ENCODE measurements at regions not wholly inside any gene's neighbourhood (a gene's known extent, or its start where the extent isn't known, plus 50 kb on each side); places are given as distances from the start of the nearest gene placed in this dataset.

DNA sequence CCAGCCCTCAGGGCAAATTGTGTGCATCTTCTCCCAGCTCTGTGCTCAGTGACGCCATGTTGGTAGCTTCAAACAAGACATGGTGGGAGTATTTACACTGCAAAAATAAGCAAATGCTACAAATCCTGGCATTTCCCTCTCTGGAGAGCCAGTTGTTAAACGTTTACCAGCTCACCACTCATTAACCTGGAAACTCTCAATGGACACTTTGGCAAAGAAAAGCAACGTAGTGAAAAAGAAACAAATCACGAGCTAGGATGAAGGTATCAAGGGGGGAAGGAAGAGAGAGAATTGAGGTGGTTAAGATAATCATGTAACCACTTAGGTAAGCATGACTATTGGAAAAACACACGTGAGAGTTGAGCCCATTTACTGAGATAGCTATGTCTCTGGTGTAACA is 72.5 kb downstream of the MRPS30 start:
- Histone ChIP-seq H3K9me3 (no peaks in the 10 kb centered on the region), H3K27ac (no peak overlapping the region), H3K4me1 (no peaks in the 10 kb centered on the region), H3K36me3 (ENCODE audit: low read depth, missing control alignments) (no peaks in the 10 kb centered on the region), H3K27me3 (no peaks in the 10 kb centered on the region), H3K4me3 (no peak overlapping the region)
- WGBS, 2 donors, result 64 to 73% methylated on average over 5 of the region's 5 CpGs
- DNase-seq, result no peak
- intact Hi-C loops (cut with DNase I; ENCODE audit: low total_unique reads), result no loop called here
- no peak for TF ChIP-seq POLR2A (IDR thresholded peaks at IDR 0.05)
- TF ChIP-seq, protein P1, sequence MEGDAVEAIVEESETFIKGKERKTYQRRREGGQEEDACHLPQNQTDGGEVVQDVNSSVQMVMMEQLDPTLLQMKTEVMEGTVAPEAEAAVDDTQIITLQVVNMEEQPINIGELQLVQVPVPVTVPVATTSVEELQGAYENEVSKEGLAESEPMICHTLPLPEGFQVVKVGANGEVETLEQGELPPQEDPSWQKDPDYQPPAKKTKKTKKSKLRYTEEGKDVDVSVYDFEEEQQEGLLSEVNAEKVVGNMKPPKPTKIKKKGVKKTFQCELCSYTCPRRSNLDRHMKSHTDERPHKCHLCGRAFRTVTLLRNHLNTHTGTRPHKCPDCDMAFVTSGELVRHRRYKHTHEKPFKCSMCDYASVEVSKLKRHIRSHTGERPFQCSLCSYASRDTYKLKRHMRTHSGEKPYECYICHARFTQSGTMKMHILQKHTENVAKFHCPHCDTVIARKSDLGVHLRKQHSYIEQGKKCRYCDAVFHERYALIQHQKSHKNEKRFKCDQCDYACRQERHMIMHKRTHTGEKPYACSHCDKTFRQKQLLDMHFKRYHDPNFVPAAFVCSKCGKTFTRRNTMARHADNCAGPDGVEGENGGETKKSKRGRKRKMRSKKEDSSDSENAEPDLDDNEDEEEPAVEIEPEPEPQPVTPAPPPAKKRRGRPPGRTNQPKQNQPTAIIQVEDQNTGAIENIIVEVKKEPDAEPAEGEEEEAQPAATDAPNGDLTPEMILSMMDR (IDR thresholded peaks at IDR 0.05), result no peak

DNA sequence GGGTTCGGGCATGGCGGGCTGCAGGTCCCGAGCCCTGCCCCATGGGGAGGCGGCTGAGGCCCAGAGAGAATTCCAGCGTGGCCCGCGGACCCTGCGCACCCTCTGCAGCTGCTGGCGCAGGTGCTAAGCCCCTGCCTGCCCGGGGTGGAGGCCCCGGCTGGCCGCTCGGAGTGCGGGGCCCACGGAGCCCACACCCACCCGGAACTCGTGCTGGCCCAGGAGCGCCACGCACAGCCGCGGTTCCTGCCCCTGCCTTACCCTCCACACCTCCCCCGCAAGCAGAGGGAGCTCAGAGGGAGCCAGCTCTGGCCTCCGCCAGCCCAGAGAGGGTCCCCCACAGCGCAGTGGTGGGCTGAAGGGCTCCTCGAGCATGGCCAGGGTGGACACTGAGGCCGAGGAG is 75.3 kb downstream of the MRPS30 start:
- Histone ChIP-seq H3K4me3 (peak overlapping the region; percentile 26 to 49), H3K4me1 (no peaks in the 10 kb centered on the region), H3K27ac (no peak overlapping the region), H3K27me3 (no peaks in the 10 kb centered on the region), H3K9me3 (no peaks in the 10 kb centered on the region), H3K36me3 (ENCODE audit: low read depth, missing control alignments) (no peaks in the 10 kb centered on the region)
- TF ChIP-seq, protein P1 (IDR thresholded peaks at IDR 0.05), result no peak
- no peak for TF ChIP-seq POLR2A (IDR thresholded peaks at IDR 0.05)
- intact Hi-C loops (cut with DNase I; ENCODE audit: low total_unique reads), result no loop called here
- 80 to 88% methylated on average over 4 to 14 of the region's 26 CpGs for WGBS, 2 donors
- peak; percentile 14 for DNase-seq

DNA sequence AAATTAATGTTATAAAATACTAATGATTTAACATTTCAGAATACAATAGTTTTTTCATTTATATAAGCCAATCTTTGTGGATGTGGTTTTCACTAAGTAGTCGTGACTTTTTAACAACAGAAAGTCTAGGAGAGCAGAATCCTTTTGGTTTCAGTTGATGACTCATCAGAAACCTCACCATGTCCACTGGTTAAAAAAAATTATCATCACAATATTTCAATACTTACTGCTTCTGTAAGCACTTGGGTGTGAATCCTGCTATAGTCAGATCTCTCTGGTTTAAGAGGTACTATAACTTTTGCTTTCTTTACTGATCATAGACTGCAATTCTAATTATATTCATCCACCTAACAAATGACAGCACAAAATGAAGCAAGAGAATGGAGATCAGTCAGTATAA is 77.2 kb downstream of the MRPS30 start:
- DNase-seq, result no peak
- H3K4me3 ChIP-seq, result no peak overlapping the region
- no peak for TF ChIP-seq POLR2A (IDR thresholded peaks at IDR 0.05)
- TF ChIP-seq, protein P1 (IDR thresholded peaks at IDR 0.05), result no peak
- no peaks in the 10 kb centered on the region for H3K36me3 ChIP-seq (ENCODE audit: low read depth, missing control alignments)
- no peaks in the 10 kb centered on the region for H3K27me3 ChIP-seq
- no peaks in the 10 kb centered on the region for H3K9me3 ChIP-seq
- no peaks in the 10 kb centered on the region for H3K4me1 ChIP-seq
- intact Hi-C loops (cut with DNase I; ENCODE audit: low total_unique reads), result no loop called here
- no peak overlapping the region for H3K27ac ChIP-seq
- 62 to 63% methylated on average over 1 of the region's 1 CpG for WGBS, 2 donors

DNA sequence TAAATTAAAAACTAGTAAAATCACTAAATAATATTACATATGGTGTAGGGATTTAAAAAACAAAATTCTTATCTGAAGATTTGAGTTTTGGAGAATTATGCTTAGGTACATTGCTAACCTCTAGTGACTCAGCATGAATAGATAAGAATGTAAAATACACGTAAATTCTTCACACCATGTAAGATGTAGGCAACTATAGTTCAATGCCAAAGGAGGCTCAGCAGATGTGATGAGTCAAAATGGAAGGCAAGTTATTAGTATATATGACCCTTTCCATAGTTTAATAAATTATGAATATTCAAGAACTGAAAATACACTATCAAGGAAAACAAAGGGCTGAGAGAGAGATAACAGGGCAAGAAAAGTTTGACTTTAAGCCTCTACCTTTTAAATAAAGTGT is 79.0 kb downstream of the MRPS30 start:
- Histone ChIP-seq H3K9me3 (no peaks in the 10 kb centered on the region), H3K27me3 (no peaks in the 10 kb centered on the region), H3K36me3 (ENCODE audit: low read depth, missing control alignments) (no peaks in the 10 kb centered on the region), H3K4me1 (no peaks in the 10 kb centered on the region), H3K27ac (no peak overlapping the region), H3K4me3 (no peak overlapping the region)
- 69 to 83% methylated on average over 1 of the region's 1 CpG for WGBS, 2 donors
- intact Hi-C loops (cut with DNase I; ENCODE audit: low total_unique reads), result no loop called here
- no peak for DNase-seq
- no peak for TF ChIP-seq POLR2A (IDR thresholded peaks at IDR 0.05)
- TF ChIP-seq, protein P1 (IDR thresholded peaks at IDR 0.05), result no peak

DNA sequence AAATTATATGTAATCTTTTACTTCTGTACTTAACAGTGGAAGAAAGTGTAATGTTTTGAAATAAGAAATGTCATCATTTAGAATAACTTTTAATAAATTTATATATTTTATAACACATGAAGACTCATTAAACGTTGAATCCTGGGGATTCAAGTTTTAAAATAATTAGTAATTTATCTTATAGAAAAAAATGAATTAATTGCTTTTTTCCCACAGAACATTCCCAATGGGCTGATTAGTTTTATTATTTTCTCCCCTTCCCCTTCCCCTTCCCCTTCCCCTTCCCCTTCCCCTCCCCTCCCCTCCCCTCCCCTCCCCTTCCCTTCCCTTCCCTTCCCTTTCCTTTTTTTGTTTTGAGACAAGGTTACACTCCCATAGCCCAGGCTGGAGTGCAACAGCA is 79.7 kb downstream of the MRPS30 start:
- TF ChIP-seq, protein P1 (IDR thresholded peaks at IDR 0.05), result no peak
- TF ChIP-seq POLR2A (IDR thresholded peaks at IDR 0.05), result no peak
- intact Hi-C loops (cut with DNase I; ENCODE audit: low total_unique reads), result no loop called here
- no peak for DNase-seq
- Histone ChIP-seq H3K27ac (no peak overlapping the region), H3K27me3 (no peaks in the 10 kb centered on the region), H3K4me3 (no peak overlapping the region), H3K36me3 (ENCODE audit: low read depth, missing control alignments) (no peaks in the 10 kb centered on the region), H3K4me1 (no peaks in the 10 kb centered on the region), H3K9me3 (no peaks in the 10 kb centered on the region)
- WGBS, 2 donors, result 76 to 78% methylated on average over 1 of the region's 1 CpG
